ENCODE measurements at regions not wholly inside any gene's neighbourhood (a gene's known extent, or its start where the extent isn't known, plus 50 kb on each side); places are given as distances from the start of the nearest gene placed in this dataset.
A peak's percentile ranks its signal among the peaks of the same experiment; 100 is the strongest.
"Not testable (repeated sequence)": the region's sequence is repeated elsewhere in the genome, so short reads cannot be mapped to it uniquely, and the experiment has no call there.

DNA sequence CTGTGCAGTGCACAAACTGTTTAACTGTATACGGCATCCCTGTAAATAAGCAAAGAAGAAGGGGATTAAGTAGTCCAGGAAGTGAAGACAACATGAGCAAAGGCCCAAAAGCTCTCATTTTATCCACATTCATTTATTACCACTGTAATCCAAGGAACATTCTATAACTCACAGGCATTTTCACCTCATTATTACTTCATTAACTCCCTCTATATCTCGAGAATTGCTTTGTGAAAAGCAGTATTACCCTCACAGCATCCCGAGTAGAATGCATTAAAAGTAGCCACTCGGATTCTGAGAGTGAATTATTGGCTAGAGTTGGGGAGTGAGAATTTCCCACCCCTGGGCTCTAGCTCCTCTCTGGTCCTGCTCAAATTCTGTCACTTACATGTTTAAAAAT is 51.0 kb upstream of the CHCHD3 start:
- no peak for DNase-seq

GRCh38 chr7:133134810-133135209 is 52.9 kb upstream of the CHCHD3 start:
- DNase-seq, result no peak

DNA sequence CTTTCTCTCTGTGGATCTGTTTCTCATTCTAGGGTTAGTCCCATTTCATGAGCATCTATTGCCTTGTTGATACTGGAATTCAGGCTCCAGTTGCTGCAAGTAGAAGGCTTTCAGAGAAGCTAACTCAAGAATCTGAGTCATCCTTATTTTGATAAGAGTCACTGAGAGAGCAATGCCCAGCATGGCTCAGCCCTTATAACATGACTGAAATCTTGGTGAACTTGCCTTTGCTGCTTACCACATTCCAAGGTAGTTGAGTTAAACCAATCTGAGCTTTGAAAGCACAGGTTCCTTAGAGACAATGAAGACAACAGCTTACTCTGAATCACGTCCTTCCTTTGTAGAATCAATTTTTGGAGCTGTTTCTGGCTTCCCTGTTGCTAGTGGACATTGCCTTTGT is 53.6 kb upstream of the CHCHD3 start:
- no peak for DNase-seq

GRCh38 chr7:133139350-133139749 is 57.5 kb upstream of the CHCHD3 start:
- DNase-seq, result peak; percentile 57

DNA sequence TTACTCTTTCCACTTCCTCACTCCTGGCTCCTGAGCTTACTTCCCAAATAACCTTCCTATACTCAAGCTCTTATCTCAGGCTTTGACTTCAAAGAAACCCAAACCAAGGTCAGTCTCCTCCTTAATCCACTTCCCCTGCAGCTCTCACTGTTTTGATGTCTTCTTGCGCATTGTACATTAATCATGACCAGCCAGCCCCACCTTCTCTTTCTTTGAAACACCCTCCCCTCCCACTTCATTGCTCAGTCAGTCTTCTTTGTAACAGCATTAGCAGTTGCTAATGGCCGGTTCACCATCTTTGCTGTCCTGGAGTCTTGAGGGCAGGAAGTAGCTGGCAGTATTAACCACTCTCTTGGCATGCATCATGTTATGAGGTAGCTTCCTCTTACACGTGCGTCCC is 57.9 kb upstream of the CHCHD3 start:
- no peak for DNase-seq

GRCh38 chr7:133140994-133141595 is 59.2 kb upstream of the CHCHD3 start:
- no peak for DNase-seq

DNA sequence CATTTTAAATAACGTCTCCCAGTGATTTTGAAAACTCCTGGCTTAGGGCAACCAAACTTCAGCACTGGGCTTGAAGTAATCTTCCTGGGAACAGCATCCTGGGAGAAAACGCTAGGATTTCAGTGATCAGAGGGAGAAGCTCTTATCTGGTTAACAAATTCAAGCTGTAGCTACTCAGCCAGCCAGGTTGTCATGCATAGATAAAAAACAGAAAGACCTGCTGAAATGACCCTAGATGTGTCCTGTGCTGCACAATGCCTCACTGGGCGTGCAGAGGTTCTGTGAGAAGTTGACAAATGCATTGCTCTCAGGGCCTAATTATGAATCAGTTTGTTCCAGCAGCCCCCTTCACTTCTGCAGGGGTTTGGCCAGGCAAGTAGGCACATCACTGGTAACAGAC is 68.9 kb upstream of the CHCHD3 start:
- DNase-seq, result no peak

DNA sequence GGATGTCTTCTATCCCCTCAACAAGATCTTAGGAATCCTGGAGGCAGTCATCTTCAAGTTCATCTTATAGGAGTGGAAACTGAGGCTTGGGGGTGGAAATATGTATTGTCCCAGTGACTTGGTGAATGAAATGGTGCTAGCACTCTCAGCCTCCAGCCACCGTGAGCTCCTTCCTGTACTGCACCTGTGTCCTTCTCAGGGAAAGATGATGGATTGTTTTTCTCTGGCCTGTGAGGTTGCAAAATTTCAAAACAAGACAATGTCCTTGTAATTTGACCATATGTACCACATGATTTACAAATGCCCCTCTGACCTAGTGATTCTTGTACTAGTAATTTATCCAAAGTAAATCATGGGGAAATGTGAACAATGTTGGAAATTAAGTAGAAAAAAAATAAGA is 71.0 kb upstream of the CHCHD3 start:
- no peak for DNase-seq

DNA sequence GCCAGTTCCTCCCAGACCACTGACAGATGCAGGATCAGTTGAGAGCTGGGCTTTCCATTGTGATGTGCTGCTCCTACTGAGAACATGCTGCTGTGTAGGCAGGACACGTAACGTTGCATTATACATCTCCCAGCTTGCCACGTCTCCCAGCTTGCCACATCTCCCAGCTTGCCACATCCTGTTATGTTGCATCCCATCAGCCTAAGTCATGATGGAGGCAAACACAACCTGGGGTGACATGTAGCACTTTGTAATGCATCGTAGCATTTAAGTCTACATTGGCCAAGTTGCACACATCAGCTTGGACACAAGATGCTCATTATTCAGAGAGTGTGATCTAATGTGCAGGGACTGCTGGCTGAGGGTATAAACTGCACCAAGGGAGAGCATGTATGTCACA is 73.3 kb upstream of the CHCHD3 start:
- DNase-seq, result no peak

DNA sequence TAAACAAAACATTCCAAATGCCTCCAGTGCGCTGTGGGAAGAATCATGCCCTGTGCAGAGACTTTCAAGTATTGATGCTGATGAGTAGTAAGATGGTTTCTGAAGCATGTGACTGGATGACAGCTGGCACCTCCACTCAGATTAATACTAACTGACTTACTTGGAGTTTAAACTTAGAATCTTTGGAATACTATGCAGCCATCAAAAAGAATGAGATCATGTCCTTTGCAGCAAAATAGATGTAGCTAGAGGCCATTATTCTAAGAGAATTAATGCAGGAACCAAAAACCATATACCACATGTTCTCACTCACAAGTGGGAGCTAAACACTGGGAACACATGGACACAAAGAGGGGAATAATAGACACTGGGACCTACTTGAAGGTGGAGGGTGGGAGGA is 73.8 kb upstream of the CHCHD3 start:
- no peak for DNase-seq

DNA sequence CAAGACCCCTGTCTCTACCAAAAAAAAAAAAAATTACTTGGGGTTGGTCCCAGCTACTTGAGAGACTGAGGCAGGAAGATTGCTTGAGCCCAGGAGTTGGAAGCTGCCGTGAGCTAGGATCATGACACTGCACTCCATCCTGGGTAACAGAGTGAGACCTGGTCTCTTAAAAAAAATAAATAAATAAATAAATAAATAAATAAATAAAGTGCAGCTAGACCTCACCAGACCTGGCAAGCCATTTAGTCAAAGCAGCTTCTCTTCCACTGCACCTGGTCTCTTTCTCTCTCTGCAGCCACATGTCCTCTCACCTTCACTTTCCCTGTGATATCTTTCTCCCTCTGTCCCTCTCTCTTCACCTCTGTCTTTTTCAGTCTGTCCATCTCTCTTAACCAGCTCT is 75.2 kb upstream of the CHCHD3 start:
- DNase-seq, result no peak

- no peak for DNase-seq
Observed at GRCh38 chr7:133164498-133164897, 82.6 kb upstream of the CHCHD3 start.

DNA sequence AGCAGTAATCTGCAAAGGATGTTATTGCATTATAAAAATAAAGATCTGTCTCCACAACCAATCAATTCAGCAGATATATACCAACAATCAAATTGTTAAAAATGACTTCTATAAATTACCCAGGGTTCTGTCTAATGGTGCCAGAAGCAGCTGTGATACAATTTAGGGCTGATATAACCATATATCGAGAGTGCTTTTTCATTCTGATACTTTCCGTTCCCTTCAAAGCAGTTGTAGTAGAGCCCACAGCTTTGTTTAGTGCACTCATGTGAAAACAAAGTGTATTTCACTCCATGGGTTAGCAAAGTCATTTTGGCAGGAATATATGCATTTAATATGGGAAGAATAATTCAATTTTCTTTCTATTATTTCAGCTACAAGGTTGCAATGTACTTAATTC is 83.1 kb upstream of the CHCHD3 start:
- no peak for DNase-seq

DNA sequence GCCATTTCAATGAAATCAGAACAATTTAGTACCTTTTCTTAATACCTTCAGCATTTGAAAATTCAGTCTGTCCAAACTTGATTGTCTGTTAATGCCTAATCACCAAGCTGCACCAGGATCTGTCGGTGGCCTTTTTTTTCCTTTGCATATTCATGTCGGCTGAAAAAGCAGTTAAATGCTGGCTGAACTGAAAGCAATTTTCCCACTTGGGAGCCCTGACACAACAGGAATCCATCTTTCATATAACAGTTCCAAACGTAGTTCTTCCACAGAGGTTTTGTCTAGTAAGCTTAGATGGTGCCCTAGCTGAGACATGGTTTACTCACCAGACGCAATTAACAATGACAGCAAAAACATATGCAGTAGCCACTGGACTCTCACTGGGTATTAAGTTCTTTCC is 83.6 kb upstream of the CHCHD3 start:
- no peak for DNase-seq

DNA sequence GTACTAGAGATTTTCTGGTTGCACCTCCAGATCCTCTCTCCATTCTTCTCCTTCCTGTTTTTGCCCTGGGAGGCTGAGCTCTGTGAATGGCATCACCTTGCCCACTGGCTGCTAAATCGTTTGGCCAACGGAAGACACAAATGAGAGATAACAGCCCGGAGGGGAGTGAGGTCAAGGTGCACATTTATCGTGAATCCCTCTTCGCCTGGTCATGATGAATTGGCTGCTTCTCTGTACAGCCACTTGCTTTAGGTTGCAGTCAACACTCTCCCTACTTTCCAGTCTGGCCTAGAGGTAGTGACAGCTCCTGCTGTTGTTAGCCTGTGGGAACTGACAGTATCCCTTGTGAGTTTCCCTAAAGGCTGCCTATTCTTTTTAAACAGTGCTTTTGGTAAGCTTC is 85.4 kb upstream of the CHCHD3 start:
- no peak for DNase-seq

- DNase-seq, result not testable (repeated sequence)
Observed at GRCh38 chr7:133169167-133169822, 83.6 kb upstream of the EXOC4 start.

DNA sequence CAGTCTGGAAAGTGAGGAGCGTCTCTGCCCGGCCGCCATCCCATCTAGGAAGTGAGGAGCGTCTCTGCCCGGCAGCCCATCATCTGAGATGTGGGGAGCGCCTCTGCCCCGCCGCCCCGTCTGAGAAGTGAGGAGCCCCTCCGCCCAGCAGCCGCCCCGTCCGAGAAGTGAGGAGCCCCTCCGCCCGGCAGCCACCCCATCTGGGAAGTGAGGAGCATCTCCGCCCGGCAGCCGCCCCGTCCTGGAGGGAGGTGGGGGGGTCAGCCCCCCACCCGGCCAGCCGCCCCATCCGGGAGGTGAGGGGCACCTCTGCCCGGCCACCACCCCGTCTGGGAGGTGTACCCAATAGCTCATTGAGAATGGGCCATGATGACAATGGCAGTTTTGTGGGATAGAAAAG is 75.4 kb upstream of the EXOC4 start:
- not testable (repeated sequence) for DNase-seq

DNA sequence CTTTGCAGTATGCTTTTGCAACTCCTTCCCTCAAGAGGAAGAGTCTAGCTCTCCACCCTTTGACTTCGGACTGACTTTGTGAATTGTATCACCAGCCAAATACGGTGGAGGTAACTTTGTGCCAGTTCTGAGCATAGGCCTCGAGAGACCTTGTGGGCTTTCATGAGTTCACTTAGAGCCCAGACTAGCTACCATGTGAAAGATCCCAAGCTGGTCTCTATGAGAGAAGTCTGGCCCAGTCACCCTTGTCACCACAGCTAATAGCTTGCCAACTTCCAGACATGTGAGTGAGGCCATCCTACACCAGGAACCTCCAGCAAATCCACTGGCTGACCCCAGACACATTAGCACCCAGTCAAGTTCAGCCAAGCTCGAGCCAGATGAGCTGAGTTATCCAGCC is 72.2 kb upstream of the EXOC4 start:
- no peak for DNase-seq

- DNase-seq, result no peak
Observed at GRCh38 chr7:133183042-133183794, 69.7 kb upstream of the EXOC4 start.

GRCh38 chr7:133183969-133184368 is 68.9 kb upstream of the EXOC4 start:
- DNase-seq, result no peak

GRCh38 chr7:133185512-133185911 is 67.4 kb upstream of the EXOC4 start:
- DNase-seq, result no peak

GRCh38 chr7:133186060-133186459 is 66.8 kb upstream of the EXOC4 start:
- DNase-seq, result no peak

- no peak for DNase-seq
Observed at GRCh38 chr7:133190172-133190528, 62.7 kb upstream of the EXOC4 start.

GRCh38 chr7:133190650-133191049 is 62.2 kb upstream of the EXOC4 start:
- DNase-seq, result no peak

Measured in dermis blood vessel endothelial cell (primary cell).